Gastroesophageal sphincter (tissue), 4 donors: ENCODE measurements at regions not wholly inside any gene's neighbourhood (a gene's known extent, or its start where the extent isn't known, plus 50 kb on each side); places are given as distances from the start of the nearest gene placed in this dataset.

Source experiments
- ATAC-seq: fragments of 150-250 bp; one replicate; pipeline ENCODE4 v1.9.1; 2016; ENCODE audit warnings: mild to moderate bottlenecking, moderate library complexity
- H3K27ac ChIP-seq, 4 donors: fragments of 200-600 bp; sonication (generic) in 3 of 4; 1 replicate in 3 of 4; 2 replicates in 1 of 4; pipeline ENCODE4 v1.5.1; 2016 to 2019
- H3K27me3 ChIP-seq: fragments of 200-600 bp; sonication (generic); one replicate; pipeline ENCODE4 v1.5.1; 2019
- H3K36me3 ChIP-seq, 2 donors: fragments of 200-600 bp; sonication (generic); one replicate each; pipeline ENCODE4 v1.5.1; 2019; ENCODE audit warnings: control low read depth in 1 of 2
- H3K4me1 ChIP-seq, 3 donors: fragments of 200-600 bp; sonication (generic); 1 replicate in 2 of 3; 2 replicates in 1 of 3; pipeline ENCODE4 v1.5.1; 2016 to 2019; ENCODE audit warnings: control low read depth in 2 of 3
- H3K4me3 ChIP-seq, 2 donors: fragments of 200-600 bp; sonication (generic); one replicate each; pipeline ENCODE4 v1.5.1; 2019; ENCODE audit warnings: mild to moderate bottlenecking in 1 of 2, moderate library complexity in 1 of 2
- H3K9me3 ChIP-seq, 3 donors: fragments of 200-600 bp; sonication (generic); one replicate each; pipeline ENCODE4 v1.5.1; 2017 to 2019; ENCODE audit warnings: control low read depth in 2 of 3
- EP300 ChIP-seq: sonication (generic); formaldehyde crosslinking; IDR thresholded peaks from one replicate; pipeline ENCODE4 v1.6.1; 2017; ENCODE audit warnings: antibody characterized with exemption, mild to moderate bottlenecking
- POLR2A ChIP-seq, 2 donors: fragments of 450-650 bp; IDR thresholded peaks; one replicate each; pipeline ENCODE4 v1.6.1; 2017; ENCODE audit warnings: antibody characterized with exemption in 2 of 2, mild to moderate bottlenecking in 2 of 2, moderate library complexity in 1 of 2
- POLR2AphosphoS5 ChIP-seq: sonication (generic); formaldehyde crosslinking; IDR thresholded peaks from one replicate; pipeline ENCODE4 v1.6.1; 2017; ENCODE audit warnings: antibody characterized with exemption
- WGBS, 2 donors: methylation state at CpG; one replicate each; pipeline ENCODE4 v1.1.5; 2018; ENCODE audit warnings: low coverage in 1 of 2; 5-methylcytosine and 5-hydroxymethylcytosine counted together
- TF ChIP-seq, protein P1 (sequence below), 4 experiments: fragments of 200-600 bp in 2 of 4; fragments of 450-650 bp in 2 of 4; sonication (generic) in 1 of 4; IDR thresholded peaks; one replicate each; pipeline ENCODE4 v1.5.1; 2017 to 2019; ENCODE audit warnings: antibody characterized with exemption in 4 of 4, mild to moderate bottlenecking in 2 of 4, moderate library complexity in 2 of 4

DNA sequence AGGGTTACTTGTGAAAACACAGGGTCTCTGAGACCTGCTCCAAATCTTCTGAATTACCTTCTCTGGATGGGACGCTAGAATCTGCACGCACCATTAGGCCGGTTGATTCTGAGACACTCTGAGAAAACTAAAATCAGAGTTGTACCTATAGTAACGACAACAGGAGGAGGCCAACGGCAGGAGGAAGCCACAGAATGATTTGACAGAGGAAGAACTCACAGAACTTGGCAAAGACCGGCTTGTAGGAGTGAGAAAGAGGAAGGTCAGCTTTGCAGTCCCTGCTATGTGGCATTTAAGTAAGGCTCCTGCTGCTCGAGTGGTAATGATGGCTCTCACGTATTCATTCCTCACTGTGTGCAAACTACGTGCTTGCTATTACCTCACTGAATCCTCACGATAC is 483.0 kb downstream of the TMEM114 start:
- Histone ChIP-seq H3K9me3 (no peaks in the 10 kb centered on the region), H3K4me3 (no peak overlapping the region), H3K27ac (no peak overlapping the region), H3K27me3 (no peaks in the 10 kb centered on the region), H3K36me3 (no peaks in the 10 kb centered on the region), H3K4me1 (no peaks in the 10 kb centered on the region)
- no peak for TF ChIP-seq POLR2AphosphoS5
- TF ChIP-seq EP300: no peak
- TF ChIP-seq POLR2A (IDR thresholded peaks at IDR 0.05): no peak
- TF ChIP-seq, protein P1, sequence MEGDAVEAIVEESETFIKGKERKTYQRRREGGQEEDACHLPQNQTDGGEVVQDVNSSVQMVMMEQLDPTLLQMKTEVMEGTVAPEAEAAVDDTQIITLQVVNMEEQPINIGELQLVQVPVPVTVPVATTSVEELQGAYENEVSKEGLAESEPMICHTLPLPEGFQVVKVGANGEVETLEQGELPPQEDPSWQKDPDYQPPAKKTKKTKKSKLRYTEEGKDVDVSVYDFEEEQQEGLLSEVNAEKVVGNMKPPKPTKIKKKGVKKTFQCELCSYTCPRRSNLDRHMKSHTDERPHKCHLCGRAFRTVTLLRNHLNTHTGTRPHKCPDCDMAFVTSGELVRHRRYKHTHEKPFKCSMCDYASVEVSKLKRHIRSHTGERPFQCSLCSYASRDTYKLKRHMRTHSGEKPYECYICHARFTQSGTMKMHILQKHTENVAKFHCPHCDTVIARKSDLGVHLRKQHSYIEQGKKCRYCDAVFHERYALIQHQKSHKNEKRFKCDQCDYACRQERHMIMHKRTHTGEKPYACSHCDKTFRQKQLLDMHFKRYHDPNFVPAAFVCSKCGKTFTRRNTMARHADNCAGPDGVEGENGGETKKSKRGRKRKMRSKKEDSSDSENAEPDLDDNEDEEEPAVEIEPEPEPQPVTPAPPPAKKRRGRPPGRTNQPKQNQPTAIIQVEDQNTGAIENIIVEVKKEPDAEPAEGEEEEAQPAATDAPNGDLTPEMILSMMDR (IDR thresholded peaks at IDR 0.05): no peak
- no peak for ATAC-seq
- 54 to 80% methylated on average over 7 to 8 of the region's 10 CpGs for WGBS, 2 donors

DNA sequence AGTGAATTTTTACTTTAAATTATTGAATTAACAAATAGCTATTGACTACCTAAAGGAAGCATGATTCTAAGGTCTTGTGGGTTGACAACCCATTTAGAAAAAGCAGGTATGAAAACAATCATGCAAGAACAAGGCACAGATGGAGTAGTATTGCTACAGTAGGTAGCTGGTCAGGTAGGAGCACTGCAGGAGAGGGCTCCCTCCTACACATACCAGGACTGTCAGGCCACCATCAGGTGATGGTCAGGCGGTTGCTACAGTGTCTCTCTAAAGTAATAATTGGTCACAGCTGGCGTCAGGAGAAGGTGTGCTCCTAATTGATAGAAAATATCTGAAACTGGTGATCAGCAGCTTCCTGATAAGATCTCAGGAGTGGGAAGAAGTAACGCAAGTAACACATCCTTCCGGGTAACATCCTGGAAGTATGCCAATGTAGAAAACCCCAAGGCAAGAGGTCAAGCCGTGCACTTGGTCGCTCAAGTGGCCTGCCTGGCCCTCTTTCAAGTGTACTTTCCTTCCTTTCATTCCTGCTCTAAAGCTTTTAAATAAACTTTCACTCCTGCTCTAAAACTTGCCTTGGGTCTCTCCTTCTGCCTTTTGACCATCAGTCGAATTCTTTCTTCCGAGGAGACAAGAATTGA is 486.5 kb downstream of the TMEM114 start:
- H3K9me3 ChIP-seq: no peaks in the 10 kb centered on the region
- no peak overlapping the region for H3K4me3 ChIP-seq
- ATAC-seq: no peak
- no peak for TF ChIP-seq POLR2AphosphoS5
- no peak for TF ChIP-seq POLR2A (IDR thresholded peaks at IDR 0.05)
- TF ChIP-seq, protein P1 (IDR thresholded peaks at IDR 0.05): no peak
- TF ChIP-seq EP300: no peak
- no peaks in the 10 kb centered on the region for H3K36me3 ChIP-seq
- WGBS, 2 donors: 81% methylated on average over 6 to 8 of the region's 8 CpGs
- H3K4me1 ChIP-seq: no peaks in the 10 kb centered on the region
- no peaks in the 10 kb centered on the region for H3K27me3 ChIP-seq
- no peak overlapping the region for H3K27ac ChIP-seq

DNA sequence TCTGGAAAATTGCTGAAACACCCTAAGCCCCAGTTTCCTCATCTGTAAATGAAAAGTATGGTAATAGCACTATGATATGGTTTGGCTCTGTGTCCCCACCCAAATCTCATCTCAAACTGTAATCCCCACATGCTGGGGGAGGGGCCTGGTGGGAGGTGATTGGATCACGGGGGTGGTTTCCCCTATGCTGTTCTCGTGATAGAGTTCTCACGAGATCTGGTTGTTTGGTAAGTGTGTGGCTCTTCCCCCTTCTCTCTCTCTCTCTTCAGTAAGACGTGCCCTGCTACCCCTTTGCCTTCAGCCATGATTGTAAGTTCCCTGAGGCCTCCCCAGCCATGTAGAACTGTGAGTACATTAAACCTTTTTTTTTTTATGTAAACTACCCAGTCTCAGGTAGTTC is 490.7 kb downstream of the TMEM114 start:
- 37 to 47% methylated on average over 4 of the region's 4 CpGs for WGBS, 2 donors
- no peaks in the 10 kb centered on the region for H3K27me3 ChIP-seq
- ATAC-seq: no peak
- H3K9me3 ChIP-seq: no peaks in the 10 kb centered on the region
- H3K27ac ChIP-seq: no peak overlapping the region
- no peak for TF ChIP-seq POLR2A (IDR thresholded peaks at IDR 0.05)
- TF ChIP-seq, protein P1 (IDR thresholded peaks at IDR 0.05): no peak
- no peak for TF ChIP-seq EP300
- TF ChIP-seq POLR2AphosphoS5: no peak
- H3K4me1 ChIP-seq: no peaks in the 10 kb centered on the region
- H3K4me3 ChIP-seq: no peak overlapping the region
- no peaks in the 10 kb centered on the region for H3K36me3 ChIP-seq

DNA sequence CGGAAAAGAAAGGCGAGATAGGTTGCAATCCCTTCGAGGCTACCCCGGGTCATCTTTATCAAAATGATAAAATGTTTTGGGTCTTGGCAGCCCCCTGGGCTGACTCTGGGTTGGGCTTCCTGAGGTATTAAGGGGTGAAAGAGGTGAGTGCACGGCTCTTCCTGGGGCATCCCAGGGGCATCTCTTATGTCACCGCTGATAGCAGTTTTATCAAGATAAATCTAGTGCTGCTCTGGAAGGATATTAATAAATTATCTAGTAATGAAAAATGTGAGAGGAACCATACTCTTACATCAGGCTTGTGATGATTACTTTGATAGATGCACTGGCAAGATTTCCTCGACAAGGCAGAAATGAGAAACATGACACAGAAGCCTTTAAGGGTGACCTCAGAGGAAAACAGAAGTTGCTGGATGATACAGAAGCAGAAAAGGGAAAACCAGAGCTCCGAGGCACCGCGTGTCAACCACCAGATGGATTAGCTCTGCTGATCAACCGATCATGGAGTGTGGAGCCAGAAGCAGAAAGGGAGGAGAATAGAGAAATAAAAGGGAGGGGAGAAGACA is 491.3 kb downstream of the TMEM114 start:
- Histone ChIP-seq H3K9me3 (no peaks in the 10 kb centered on the region), H3K36me3 (no peaks in the 10 kb centered on the region), H3K4me1 (no peaks in the 10 kb centered on the region), H3K4me3 (no peak overlapping the region), H3K27me3 (no peaks in the 10 kb centered on the region), H3K27ac (no peak overlapping the region)
- ATAC-seq: no peak
- 7 to 40% methylated on average over 6 to 11 of the region's 11 CpGs for WGBS, 2 donors
- TF ChIP-seq POLR2AphosphoS5 (no peak), POLR2A (IDR thresholded peaks at IDR 0.05) (no peak), EP300 (no peak)
- TF ChIP-seq, protein P1 (IDR thresholded peaks at IDR 0.05): no peak

DNA sequence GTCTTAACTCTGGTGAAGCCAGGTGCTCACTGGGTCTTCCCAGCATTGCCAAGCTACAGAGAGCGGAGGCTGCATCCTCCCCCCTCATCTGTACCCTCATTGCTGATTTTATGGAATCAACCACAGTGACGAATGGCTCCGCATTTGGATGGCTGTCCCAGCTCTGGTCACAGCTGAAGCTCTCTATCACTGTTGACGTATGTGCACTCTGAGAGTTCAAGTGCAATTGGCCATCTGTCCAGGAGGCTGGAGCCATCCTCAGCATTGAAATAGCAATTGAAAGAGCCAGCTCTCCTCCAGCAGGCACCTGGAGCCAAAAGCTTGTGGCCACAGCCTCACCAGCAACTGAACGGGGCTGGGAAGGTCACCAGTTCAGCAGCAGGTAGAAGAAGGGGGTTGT is 494.1 kb downstream of the TMEM114 start:
- 76 to 80% methylated on average over 1 to 5 of the region's 5 CpGs for WGBS, 2 donors
- H3K9me3 ChIP-seq: no peaks in the 10 kb centered on the region

More for the DNA sequence above, 494.1 kb downstream of the TMEM114 start:
- Histone ChIP-seq H3K36me3 (no peaks in the 10 kb centered on the region), H3K27ac (no peak overlapping the region), H3K27me3 (no peaks in the 10 kb centered on the region), H3K4me1 (no peaks in the 10 kb centered on the region), H3K4me3 (no peak overlapping the region)
- TF ChIP-seq POLR2A (IDR thresholded peaks at IDR 0.05) (no peak), EP300 (no peak), POLR2AphosphoS5 (no peak)
- TF ChIP-seq, protein P1 (IDR thresholded peaks at IDR 0.05): no peak
- ATAC-seq: no peak
